Upper lobe of left lung (tissue), 6 donors: ENCODE measurements at regions not wholly inside any gene's neighbourhood (a gene's known extent, or its start where the extent isn't known, plus 50 kb on each side); places are given as distances from the start of the nearest gene placed in this dataset.
"Not testable (repeated sequence)": the region's sequence is repeated elsewhere in the genome, so short reads cannot be mapped to it uniquely, and the experiment has no call there.

Experiments
- ATAC-seq, 2 donors: fragments of 200-7000 bp; cut with Tn5 transposase; one replicate each; pipeline ENCODE4 v1.9.1; 2022; ENCODE audit warnings: mild to moderate bottlenecking in 2 of 2, moderate library complexity in 2 of 2; ENCODE audit not compliant: low FRiP score in 2 of 2
- DNase-seq, 2 donors: peaks; one replicate each; pipeline ENCODE4 v3.0.0-alpha.2; 2019 to 2020
- H3K27ac ChIP-seq, 4 donors: fragments of 200-600 bp; sonication (generic); one replicate each; pipeline ENCODE4 v1.5.1; 2016 to 2019
- H3K27me3 ChIP-seq, 4 donors: fragments of 200-600 bp; sonication (generic); one replicate each; pipeline ENCODE4 v1.5.1; 2017 to 2019
- H3K36me3 ChIP-seq, 4 donors: fragments of 200-600 bp; sonication (generic); one replicate each; pipeline ENCODE4 v1.5.1; 2016 to 2019
- H3K4me1 ChIP-seq, 4 donors: fragments of 200-600 bp; sonication (generic); one replicate each; pipeline ENCODE4 v1.5.1; 2018 to 2019
- H3K4me3 ChIP-seq, 4 donors: fragments of 200-600 bp; sonication (generic); one replicate each; pipeline ENCODE4 v1.5.1; 2017 to 2019; ENCODE audit warnings: mild to moderate bottlenecking in 2 of 4, moderate library complexity in 1 of 4
- H3K9me3 ChIP-seq, 4 donors: fragments of 200-600 bp; sonication (generic); one replicate each; pipeline ENCODE4 v1.5.1; 2018 to 2019
- EP300 ChIP-seq, 4 donors: sonication (generic); formaldehyde crosslinking; IDR thresholded peaks; one replicate each; pipeline ENCODE4 v1.5.1; 2017; ENCODE audit warnings: antibody characterized with exemption in 4 of 4, control low read depth in 2 of 4
- POLR2A ChIP-seq, 4 donors: fragments of 450-650 bp; IDR thresholded peaks; one replicate each; pipeline ENCODE4 v1.5.1; 2016 to 2017; ENCODE audit warnings: antibody characterized with exemption in 4 of 4, mild to moderate bottlenecking in 2 of 4
- POLR2AphosphoS5 ChIP-seq, 2 donors: sonication (generic); formaldehyde crosslinking; IDR thresholded peaks; one replicate each; pipeline ENCODE4 v1.5.1; 2017; ENCODE audit warnings: antibody characterized with exemption in 2 of 2
- WGBS, 2 donors: methylation state at CpG; one replicate each; pipeline ENCODE4 v1.1.5; 2017 to 2018; 5-methylcytosine and 5-hydroxymethylcytosine counted together
- TF ChIP-seq, protein P1 (sequence below), 6 experiments: fragments of 450-650 bp in 4 of 6; fragments of 200-600 bp in 2 of 6; sonication (generic) in 2 of 6; IDR thresholded peaks; one replicate each; pipeline ENCODE4 v1.5.1; 2016 to 2019; ENCODE audit warnings: antibody characterized with exemption in 6 of 6
- donor health status: DM: no; HTN: no; CAD: no; lungs with moderate emphysema.
- donor health status: DM: no; HTN: yes; CAD: no; lungs with severe emphysema.

GRCh38 chr12:13336216-13336615, 139.7 kb downstream of the EMP1 start:
- H3K27ac ChIP-seq, result no peak overlapping the region
- no peaks in the 10 kb centered on the region for H3K27me3 ChIP-seq
- 82 to 95% methylated on average over 4 of the region's 4 CpGs for WGBS, 2 donors
- no peaks in the 10 kb centered on the region for H3K36me3 ChIP-seq
- no peaks in the 10 kb centered on the region for H3K9me3 ChIP-seq
- TF ChIP-seq POLR2AphosphoS5 (IDR thresholded peaks at IDR 0.05), result no peak
- TF ChIP-seq, protein P1, sequence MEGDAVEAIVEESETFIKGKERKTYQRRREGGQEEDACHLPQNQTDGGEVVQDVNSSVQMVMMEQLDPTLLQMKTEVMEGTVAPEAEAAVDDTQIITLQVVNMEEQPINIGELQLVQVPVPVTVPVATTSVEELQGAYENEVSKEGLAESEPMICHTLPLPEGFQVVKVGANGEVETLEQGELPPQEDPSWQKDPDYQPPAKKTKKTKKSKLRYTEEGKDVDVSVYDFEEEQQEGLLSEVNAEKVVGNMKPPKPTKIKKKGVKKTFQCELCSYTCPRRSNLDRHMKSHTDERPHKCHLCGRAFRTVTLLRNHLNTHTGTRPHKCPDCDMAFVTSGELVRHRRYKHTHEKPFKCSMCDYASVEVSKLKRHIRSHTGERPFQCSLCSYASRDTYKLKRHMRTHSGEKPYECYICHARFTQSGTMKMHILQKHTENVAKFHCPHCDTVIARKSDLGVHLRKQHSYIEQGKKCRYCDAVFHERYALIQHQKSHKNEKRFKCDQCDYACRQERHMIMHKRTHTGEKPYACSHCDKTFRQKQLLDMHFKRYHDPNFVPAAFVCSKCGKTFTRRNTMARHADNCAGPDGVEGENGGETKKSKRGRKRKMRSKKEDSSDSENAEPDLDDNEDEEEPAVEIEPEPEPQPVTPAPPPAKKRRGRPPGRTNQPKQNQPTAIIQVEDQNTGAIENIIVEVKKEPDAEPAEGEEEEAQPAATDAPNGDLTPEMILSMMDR (IDR thresholded peaks at IDR 0.05), result no peak
- TF ChIP-seq POLR2A (IDR thresholded peaks at IDR 0.05), result no peak
- no peak for TF ChIP-seq EP300 (IDR thresholded peaks at IDR 0.05)
- H3K4me3 ChIP-seq, result no peak overlapping the region
- no peaks in the 10 kb centered on the region for H3K4me1 ChIP-seq
- no peak for ATAC-seq
- DNase-seq, result no peak

GRCh38 chr12:13328535-13328934, 132.0 kb downstream of the EMP1 start:
- ATAC-seq (no peak), DNase-seq (no peak)
- Histone ChIP-seq H3K9me3 (no peaks in the 10 kb centered on the region), H3K4me3 (no peak overlapping the region), H3K36me3 (no peaks in the 10 kb centered on the region), H3K4me1 (no peaks in the 10 kb centered on the region), H3K27me3 (no peaks in the 10 kb centered on the region), H3K27ac (no peak overlapping the region)
- TF ChIP-seq EP300 (IDR thresholded peaks at IDR 0.05) (no peak), POLR2AphosphoS5 (IDR thresholded peaks at IDR 0.05) (no peak), POLR2A (IDR thresholded peaks at IDR 0.05) (no peak)
- TF ChIP-seq, protein P1 (IDR thresholded peaks at IDR 0.05), result no peak
- WGBS, 2 donors, result 77 to 79% methylated on average over 3 of the region's 3 CpGs

DNA sequence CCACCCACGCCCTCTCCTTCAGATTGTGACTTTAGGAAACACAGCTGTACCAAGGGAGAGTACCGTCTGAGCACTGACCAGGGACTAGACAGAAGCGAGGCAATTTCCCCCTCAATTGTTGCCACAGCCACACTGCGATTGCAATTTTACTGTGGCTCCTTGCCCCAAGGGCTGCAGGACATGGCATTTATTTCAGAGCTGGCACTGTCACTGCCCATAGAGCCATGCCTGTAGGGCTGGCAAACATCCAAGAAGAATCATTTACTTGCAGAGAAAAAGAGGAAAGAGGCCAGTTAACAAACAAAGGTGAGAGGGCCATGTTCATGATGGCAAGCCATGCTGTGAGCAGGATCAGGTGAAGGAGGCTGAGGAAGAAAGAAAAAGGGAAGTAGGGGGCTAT, 129.6 kb downstream of the EMP1 start:
- Histone ChIP-seq H3K36me3 (no peaks in the 10 kb centered on the region), H3K4me3 (no peak overlapping the region), H3K9me3 (no peaks in the 10 kb centered on the region), H3K27me3 (no peaks in the 10 kb centered on the region), H3K27ac (no peak overlapping the region), H3K4me1 (no peaks in the 10 kb centered on the region)
- ATAC-seq (no peak), DNase-seq (no peak)
- WGBS, 2 donors, result 69 to 87% methylated on average over 4 of the region's 4 CpGs
- TF ChIP-seq, protein P1 (IDR thresholded peaks at IDR 0.05), result no peak
- no peak for TF ChIP-seq POLR2A (IDR thresholded peaks at IDR 0.05)
- TF ChIP-seq EP300 (IDR thresholded peaks at IDR 0.05), result no peak
- no peak for TF ChIP-seq POLR2AphosphoS5 (IDR thresholded peaks at IDR 0.05)

DNA sequence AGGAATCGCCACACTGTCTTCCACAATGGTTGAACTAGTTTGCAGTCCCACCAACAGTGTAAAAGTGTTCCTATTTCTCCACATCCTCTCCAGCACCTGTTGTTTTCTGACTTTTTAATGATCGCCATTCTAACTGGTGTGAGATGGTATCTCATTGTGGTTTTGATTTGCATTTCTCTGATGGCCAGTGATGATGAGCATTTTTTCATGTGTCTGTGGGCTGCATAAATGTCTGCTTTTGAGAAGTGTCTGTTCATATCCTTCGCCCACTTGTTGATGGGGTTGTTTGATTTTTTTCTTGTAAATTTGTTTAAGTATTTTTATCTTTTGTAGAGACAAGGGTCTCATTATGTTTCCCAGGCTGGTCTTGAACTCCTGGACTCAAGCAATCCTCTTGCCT, 128.5 kb downstream of the EMP1 start:
- 96 to 97% methylated on average over 2 to 3 of the region's 3 CpGs for WGBS, 2 donors
- not testable (repeated sequence) for H3K4me3 ChIP-seq

GRCh38 chr12:13318231-13319015, 121.9 kb downstream of the EMP1 start:
- Histone ChIP-seq H3K27me3 (no peaks in the 10 kb centered on the region), H3K27ac (no peak overlapping the region), H3K4me3 (no peak overlapping the region), H3K4me1 (no peaks in the 10 kb centered on the region), H3K9me3 (no peaks in the 10 kb centered on the region), H3K36me3 (no peaks in the 10 kb centered on the region)
- WGBS, 2 donors, result 86 to 88% methylated on average over 3 of the region's 3 CpGs
- ATAC-seq (no peak), DNase-seq (no peak)
- TF ChIP-seq POLR2AphosphoS5 (IDR thresholded peaks at IDR 0.05), result no peak
- TF ChIP-seq EP300 (IDR thresholded peaks at IDR 0.05), result no peak
- TF ChIP-seq POLR2A (IDR thresholded peaks at IDR 0.05), result no peak
- TF ChIP-seq, protein P1 (IDR thresholded peaks at IDR 0.05), result no peak

More for the DNA sequence above, 128.5 kb downstream of the EMP1 start:
- not testable (repeated sequence) for H3K27ac ChIP-seq, H3K36me3 ChIP-seq, DNase-seq, H3K27me3 ChIP-seq, ATAC-seq, H3K4me1 ChIP-seq, H3K9me3 ChIP-seq
